ENCODE measurements at regions not wholly inside any gene's neighbourhood (a gene's known extent, or its start where the extent isn't known, plus 50 kb on each side); places are given as distances from the start of the nearest gene placed in this dataset.

DNA sequence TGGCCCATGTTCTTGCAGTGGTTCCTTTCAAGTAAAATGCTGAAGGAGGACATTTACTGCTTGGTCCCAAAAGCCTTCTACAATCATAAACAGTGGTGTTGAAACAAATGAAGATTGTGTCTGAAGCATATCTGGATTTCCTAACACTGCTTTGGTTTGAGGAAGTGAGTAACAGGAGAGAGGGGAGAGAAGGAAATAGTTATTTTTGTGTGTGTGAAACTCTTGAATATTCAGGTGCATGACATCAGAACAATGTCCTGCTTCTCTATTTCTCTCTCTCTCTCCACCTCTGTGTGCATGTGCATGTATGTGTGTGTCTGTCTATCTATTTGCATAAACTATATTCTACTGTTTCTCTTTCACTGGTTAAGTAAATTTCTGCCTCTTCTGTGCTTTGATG is 61.4 kb upstream of the TNFSF18 start (continued):
- TF ChIP-seq, protein P1, sequence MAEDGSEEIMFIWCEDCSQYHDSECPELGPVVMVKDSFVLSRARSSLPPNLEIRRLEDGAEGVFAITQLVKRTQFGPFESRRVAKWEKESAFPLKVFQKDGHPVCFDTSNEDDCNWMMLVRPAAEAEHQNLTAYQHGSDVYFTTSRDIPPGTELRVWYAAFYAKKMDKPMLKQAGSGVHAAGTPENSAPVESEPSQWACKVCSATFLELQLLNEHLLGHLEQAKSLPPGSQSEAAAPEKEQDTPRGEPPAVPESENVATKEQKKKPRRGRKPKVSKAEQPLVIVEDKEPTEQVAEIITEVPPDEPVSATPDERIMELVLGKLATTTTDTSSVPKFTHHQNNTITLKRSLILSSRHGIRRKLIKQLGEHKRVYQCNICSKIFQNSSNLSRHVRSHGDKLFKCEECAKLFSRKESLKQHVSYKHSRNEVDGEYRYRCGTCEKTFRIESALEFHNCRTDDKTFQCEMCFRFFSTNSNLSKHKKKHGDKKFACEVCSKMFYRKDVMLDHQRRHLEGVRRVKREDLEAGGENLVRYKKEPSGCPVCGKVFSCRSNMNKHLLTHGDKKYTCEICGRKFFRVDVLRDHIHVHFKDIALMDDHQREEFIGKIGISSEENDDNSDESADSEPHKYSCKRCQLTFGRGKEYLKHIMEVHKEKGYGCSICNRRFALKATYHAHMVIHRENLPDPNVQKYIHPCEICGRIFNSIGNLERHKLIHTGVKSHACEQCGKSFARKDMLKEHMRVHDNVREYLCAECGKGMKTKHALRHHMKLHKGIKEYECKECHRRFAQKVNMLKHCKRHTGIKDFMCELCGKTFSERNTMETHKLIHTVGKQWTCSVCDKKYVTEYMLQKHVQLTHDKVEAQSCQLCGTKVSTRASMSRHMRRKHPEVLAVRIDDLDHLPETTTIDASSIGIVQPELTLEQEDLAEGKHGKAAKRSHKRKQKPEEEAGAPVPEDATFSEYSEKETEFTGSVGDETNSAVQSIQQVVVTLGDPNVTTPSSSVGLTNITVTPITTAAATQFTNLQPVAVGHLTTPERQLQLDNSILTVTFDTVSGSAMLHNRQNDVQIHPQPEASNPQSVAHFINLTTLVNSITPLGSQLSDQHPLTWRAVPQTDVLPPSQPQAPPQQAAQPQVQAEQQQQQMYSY (CRISPR knock-in tag; IDR thresholded peaks at IDR 0.05) = no peak
- TF ChIP-seq, protein P2, sequence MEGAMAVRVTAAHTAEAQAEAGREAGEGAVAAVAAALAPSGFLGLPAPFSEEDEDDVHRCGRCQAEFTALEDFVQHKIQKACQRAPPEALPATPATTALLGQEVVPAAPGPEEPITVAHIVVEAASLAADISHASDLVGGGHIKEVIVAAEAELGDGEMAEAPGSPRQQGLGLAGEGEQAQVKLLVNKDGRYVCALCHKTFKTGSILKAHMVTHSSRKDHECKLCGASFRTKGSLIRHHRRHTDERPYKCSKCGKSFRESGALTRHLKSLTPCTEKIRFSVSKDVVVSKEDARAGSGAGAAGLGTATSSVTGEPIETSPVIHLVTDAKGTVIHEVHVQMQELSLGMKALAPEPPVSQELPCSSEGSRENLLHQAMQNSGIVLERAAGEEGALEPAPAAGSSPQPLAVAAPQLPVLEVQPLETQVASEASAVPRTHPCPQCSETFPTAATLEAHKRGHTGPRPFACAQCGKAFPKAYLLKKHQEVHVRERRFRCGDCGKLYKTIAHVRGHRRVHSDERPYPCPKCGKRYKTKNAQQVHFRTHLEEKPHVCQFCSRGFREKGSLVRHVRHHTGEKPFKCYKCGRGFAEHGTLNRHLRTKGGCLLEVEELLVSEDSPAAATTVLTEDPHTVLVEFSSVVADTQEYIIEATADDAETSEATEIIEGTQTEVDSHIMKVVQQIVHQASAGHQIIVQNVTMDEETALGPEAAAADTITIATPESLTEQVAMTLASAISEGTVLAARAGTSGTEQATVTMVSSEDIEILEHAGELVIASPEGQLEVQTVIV (IDR thresholded peaks at IDR 0.05; ENCODE audit: borderline replicate concordance, partially characterized antibody) = no peak
- TF ChIP-seq, protein P3, sequence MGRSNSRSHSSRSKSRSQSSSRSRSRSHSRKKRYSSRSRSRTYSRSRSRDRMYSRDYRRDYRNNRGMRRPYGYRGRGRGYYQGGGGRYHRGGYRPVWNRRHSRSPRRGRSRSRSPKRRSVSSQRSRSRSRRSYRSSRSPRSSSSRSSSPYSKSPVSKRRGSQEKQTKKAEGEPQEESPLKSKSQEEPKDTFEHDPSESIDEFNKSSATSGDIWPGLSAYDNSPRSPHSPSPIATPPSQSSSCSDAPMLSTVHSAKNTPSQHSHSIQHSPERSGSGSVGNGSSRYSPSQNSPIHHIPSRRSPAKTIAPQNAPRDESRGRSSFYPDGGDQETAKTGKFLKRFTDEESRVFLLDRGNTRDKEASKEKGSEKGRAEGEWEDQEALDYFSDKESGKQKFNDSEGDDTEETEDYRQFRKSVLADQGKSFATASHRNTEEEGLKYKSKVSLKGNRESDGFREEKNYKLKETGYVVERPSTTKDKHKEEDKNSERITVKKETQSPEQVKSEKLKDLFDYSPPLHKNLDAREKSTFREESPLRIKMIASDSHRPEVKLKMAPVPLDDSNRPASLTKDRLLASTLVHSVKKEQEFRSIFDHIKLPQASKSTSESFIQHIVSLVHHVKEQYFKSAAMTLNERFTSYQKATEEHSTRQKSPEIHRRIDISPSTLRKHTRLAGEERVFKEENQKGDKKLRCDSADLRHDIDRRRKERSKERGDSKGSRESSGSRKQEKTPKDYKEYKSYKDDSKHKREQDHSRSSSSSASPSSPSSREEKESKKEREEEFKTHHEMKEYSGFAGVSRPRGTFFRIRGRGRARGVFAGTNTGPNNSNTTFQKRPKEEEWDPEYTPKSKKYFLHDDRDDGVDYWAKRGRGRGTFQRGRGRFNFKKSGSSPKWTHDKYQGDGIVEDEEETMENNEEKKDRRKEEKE (IDR thresholded peaks at IDR 0.05) = no peak
- TF ChIP-seq PML (IDR thresholded peaks at IDR 0.05; ENCODE audit: low read length) (no peak; the same call in 1 of the 2 replicates), SUZ12 (IDR thresholded peaks at IDR 0.05; ENCODE audit: unreplicated experiment) (no peak), CREM (IDR thresholded peaks at IDR 0.05; ENCODE audit: low read depth) (peak; percentile 47), JUNB (IDR thresholded peaks at IDR 0.05) (peak; percentile 25; the same call in 1 of the 2 replicates), NFIC (IDR thresholded peaks at IDR 0.05; ENCODE audit: low read depth, low read length) (peak; percentile 47; the same call in 1 of the 2 replicates), EED (IDR thresholded peaks at IDR 0.05; ENCODE audit: low read depth) (peak; percentile 62; the same call in 1 of the 2 replicates), POLR2AphosphoS5 (IDR thresholded peaks at IDR 0.05; ENCODE audit: low read length) (no peak), MTA3 (IDR thresholded peaks at IDR 0.05; ENCODE audit: borderline replicate concordance, low read length) (peak; percentile 71; the same call in 1 of the 2 replicates), WRNIP1 (IDR thresholded peaks at IDR 0.05; ENCODE audit: borderline replicate concordance, low read depth, low read length) (no peak), RFX5 (IDR thresholded peaks at IDR 0.05; ENCODE audit: low read depth, low read length) (no peak), MTA2 (IDR thresholded peaks at IDR 0.05; ENCODE audit: low read depth) (peak; percentile 21; the same call in 1 of the 2 replicates), CREB1 (IDR thresholded peaks at IDR 0.05; ENCODE audit: low read depth) (peak; percentile 81), NR2C1 (IDR thresholded peaks at IDR 0.05) (no peak), SMARCA5 (IDR thresholded peaks at IDR 0.05) (no peak), LARP7 (IDR thresholded peaks at IDR 0.05) (no peak)
- TF ChIP-seq, protein P4, sequence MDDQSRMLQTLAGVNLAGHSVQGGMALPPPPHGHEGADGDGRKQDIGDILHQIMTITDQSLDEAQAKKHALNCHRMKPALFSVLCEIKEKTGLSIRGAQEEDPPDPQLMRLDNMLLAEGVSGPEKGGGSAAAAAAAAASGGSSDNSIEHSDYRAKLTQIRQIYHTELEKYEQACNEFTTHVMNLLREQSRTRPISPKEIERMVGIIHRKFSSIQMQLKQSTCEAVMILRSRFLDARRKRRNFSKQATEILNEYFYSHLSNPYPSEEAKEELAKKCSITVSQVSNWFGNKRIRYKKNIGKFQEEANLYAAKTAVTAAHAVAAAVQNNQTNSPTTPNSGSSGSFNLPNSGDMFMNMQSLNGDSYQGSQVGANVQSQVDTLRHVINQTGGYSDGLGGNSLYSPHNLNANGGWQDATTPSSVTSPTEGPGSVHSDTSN (IDR thresholded peaks at IDR 0.05; ENCODE audit: insufficient replicate concordance, low read depth, low read length) = no peak
- TF ChIP-seq, protein P5, sequence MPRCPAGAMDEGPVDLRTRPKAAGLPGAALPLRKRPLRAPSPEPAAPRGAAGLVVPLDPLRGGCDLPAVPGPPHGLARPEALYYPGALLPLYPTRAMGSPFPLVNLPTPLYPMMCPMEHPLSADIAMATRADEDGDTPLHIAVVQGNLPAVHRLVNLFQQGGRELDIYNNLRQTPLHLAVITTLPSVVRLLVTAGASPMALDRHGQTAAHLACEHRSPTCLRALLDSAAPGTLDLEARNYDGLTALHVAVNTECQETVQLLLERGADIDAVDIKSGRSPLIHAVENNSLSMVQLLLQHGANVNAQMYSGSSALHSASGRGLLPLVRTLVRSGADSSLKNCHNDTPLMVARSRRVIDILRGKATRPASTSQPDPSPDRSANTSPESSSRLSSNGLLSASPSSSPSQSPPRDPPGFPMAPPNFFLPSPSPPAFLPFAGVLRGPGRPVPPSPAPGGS (IDR thresholded peaks at IDR 0.05; ENCODE audit: borderline replicate concordance, insufficient read depth, low read depth, low read length, poor library complexity, severe bottlenecking) = no peak

All from GM12878 (cell line).